Muscle of back (tissue), 3 donors: ENCODE measurements at regions not wholly inside any gene's neighbourhood (a gene's known extent, or its start where the extent isn't known, plus 50 kb on each side); places are given as distances from the start of the nearest gene placed in this dataset.
"Not testable (repeated sequence)": the region's sequence is repeated elsewhere in the genome, so short reads cannot be mapped to it uniquely, and the experiment has no call there.

Experiments used
- DNase-seq, 3 donors: peaks; one replicate each; pipeline versions ENCODE4 v3.0.0 to v3.0.0-alpha.2; 2013

DNA sequence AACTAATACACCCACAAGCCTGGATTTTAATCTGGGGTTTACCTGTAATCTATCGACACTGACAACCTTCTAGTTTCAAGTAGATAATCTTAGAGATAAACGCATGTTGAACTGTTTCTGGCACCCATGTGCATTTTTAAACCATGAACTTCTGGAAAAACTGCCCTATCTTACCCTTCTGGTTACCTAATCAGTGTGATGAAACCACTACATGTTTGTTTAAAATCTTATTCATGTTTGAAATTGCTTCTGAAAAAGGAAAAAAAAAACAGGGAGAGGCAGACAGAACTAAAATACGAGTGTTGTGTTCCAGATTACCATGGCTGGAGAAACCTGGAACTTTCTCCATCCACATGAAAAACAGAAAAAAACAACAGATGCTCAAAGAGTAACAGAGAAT is 139.3 kb downstream of the MID1IP1 start:
- DNase-seq, result no peak

DNA sequence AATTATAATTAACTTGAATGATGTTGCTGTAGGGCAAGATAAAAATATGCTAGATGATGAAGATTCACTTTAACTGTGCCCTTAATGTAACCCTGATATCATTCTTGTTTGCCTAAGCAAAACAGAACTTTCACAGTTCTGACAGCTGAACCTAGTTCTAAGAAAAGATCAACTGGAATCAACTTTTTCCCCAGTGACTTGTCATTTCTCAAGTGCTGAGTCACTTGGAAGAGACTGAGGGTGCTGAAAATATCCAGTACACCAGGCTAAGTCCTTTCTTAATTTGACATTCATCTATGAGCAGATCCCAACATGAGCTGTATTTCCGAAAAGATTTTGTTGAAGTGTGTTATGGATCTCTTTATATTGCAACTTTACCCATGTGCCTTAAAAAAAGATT is 140.4 kb downstream of the MID1IP1 start:
- DNase-seq, result no peak

DNA sequence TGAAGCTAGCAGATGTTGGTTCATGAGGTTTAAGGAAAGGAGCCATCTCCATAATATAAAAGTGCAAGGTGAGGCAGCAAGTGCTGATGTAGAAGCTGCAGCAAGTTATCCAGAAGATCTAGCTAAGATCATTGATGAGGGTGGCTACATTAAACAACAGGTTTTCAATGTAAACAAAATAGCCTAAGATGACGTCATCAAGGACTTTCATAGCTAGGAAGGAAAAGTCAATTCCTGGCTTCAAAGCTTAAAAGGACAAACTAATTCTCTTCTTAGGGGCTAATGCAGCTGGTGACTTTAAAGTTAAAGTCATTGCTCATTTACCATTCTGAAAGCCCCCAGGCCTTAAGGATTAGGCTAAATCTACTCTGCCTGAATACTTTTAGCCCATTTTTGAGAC is 141.9 kb downstream of the MID1IP1 start:
- DNase-seq, result no peak

DNA sequence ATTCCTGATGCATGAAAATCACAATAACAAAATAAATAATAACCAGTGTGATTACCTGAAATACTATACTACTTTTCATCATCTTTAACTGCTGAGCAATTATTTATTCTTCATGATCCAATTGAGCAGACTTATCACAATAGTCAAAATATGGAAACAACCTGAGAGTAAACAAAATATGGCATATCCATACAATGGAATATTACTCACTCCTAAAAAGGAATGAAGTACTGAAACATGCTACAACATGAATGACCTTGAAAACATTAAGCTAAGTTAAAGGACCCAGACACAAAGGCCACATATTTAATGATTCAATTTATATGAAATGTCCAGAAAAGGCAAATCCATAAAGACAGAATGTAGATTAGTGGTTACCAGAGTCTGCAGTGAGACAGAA is 146.8 kb downstream of the MID1IP1 start:
- DNase-seq, result no peak

DNA sequence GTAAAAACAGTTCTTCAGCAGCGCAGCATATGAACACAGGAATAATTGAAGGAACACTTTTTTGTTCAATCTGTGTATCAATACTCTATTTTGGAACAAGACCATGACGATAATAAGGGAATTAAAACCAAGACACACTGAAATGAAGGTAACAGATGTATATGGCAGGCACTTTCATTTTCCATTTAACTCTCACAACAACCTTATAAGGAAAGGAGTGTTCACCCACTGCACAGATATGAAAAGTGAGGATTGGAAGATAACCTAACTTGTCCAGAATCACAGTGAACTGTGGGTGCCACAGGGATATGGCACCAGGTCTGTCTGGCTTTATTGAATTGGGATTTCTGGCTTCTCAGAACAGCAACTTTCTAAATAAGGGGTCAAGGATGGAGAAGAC is 153.3 kb downstream of the MID1IP1 start:
- DNase-seq, result no peak

DNA sequence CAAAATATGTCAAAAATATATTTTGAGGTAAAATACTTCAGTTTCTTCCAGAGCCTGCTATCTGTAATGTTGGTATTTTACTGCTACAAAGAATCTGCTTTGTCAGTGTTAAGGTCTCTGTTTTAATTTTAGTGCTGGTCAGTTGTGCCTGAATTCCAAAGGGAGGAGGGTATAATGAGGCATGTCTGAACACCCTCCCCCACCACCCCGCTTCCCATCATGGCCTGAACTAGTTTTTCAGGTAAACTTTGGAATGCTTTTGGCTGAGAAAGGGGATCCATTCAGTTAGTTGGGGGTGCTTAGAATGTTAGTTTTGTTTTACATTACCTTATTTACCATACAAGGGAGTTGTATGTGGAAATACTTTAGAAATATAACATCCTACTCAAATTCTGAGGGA is 158.5 kb downstream of the MID1IP1 start:
- no peak for DNase-seq

DNA sequence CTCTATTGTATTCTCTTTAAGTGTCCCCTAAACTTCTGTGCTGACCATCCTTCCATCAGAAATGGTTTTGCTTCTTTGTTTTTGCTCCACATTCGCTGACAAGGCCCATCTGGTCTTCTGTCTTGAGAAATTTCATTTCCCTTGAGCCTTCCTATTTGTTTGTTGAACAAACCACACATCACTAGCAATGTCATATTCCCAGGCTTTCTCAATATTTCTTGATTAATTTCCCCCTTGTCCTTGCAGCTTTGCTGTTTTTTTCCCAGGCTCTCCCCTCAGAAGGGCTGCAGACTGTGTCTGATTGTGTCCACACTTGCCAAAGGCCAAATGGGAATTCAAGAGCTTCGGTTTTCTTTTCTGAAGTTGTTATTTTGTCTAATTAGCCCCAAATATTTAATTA is 158.9 kb downstream of the MID1IP1 start:
- peak in 1 of 3 donors; percentile 14 for DNase-seq

DNA sequence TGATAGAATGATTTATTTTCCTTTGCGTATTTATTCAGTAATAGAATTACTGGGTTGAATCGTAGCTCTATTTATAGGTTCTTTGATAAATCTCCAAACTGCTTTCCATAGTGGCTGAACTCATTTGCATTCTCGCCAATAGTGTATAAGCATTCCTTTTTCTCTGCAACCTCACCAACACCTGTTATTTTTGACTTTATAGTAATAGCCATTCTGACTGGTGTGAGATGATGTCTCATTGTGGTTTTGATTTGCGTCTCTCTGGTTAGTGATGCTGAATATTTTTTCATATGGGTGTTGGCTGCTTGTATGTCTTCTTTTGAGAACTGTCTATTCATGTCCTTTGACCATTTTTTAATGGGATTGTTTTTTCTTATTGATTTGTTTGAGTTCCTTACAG is 160.7 kb downstream of the MID1IP1 start:
- DNase-seq, result no peak

DNA sequence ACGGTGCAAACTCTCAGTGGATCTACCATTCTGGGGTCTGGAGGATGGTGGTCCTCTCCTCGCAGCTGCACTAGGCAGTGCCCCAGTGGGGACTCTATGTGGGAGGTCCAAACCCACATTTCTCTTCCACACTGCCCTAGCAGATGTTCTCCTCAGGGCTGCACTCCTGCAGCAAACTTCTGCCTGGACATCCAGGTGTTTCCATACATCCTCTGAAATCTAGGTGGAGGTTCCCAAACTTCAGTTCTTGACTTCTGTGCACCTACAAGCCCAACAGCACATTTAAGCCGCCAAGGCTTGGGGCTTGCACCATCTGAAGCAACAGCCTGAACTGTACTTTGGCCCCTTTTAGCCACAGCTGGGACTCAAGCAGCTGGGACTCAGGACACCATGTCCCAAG is 162.0 kb downstream of the MID1IP1 start:
- DNase-seq, result not testable (repeated sequence)

DNA sequence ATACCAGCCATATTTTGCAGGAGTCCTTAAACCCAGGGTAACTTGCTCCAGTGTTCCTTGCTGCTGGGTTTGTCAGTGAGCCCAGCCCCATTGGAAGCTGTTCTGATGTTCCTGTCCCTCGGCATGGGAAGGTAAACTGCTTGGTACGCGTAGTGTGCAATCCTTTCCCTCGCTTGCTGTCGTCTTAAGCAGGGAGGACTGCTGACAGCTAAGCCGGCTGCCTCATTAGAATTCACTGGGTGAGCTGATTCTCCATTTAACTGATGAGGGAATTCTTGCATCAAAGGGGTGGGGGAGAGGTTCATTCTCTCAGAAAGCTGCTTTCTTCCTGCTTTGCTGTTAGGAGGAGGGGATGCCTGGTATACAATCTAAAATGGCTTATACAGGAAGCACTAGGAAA is 164.6 kb downstream of the MID1IP1 start:
- DNase-seq, result no peak

DNA sequence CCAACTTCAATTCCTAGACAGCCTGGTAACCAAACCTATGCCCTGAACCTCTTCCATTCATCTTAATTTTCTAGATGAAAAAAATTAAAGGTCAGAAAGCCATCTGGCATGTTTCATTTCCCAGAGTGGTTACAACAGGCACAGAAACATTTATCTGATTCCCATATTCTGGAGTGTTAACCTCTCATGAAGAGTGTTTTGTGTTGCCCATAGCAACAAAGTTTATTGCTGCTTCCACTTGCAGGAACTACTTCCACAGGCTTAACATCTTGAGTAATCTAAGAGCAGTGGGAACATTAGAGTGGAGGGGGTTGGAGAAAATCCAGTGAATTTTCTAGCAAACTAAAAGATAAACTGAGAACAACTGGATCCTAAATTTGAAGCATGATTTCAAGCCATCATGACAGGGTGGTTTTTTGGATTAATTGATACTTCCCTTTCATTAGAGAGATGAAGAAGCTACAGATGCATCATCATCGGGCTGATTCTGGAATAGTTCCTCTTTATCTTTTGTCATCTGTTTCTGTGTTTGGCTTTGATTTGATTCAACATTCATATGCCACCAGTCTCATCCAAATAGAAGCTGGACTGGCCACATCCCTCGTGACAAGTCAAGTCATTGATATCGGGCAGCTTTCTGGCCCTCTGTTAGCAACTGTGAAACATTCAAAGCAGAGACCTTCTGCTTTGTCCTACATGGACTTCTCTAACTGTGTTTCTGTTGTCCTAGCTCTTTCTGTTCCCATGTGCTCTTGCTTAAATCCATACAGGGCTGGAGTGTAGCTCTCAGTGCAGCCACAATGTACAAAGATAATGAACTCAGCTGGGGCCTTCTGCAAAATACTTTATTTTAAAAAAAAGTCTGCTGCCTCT is 167.3 kb downstream of the MID1IP1 start:
- DNase-seq, result peak in 2 of 3 donors; percentile 21 to 53

DNA sequence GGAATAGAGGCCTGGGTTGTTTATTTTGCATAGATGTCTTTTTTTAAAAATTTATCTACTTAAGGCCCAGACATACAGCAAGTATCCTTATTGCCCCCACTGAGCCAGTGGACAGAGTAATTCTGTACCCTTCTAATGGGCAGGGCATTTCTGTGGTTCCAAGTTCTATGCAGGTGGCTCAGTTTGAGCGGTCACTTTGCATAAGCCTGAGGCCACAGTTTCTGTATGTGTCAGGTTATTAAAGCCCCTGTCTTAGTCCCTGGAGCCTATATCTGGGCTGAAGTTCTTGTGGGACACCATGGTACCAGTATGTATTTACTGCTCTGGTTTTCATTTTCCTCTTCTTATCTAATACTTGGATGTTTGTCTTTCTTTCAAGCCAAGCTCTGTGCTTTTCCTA is 168.8 kb downstream of the MID1IP1 start:
- DNase-seq, result no peak

DNA sequence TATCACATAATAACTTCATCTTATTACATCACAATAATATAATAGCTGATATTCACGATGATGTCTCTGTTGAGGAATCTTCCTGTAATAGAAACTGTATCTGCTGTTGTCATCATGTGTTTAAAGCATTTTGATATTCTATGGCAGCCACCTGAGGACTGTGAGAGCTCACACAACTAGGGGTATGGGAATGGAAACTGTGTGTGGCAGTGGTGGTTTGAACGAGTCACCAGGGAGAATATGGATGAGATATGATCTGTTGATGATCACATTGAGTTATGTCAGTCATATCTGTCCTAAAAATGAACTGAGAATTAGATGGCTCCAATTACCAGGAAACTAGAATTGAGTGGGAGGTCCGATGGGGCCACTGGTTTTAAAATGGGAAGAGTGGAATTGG is 169.6 kb downstream of the MID1IP1 start:
- no peak for DNase-seq

DNA sequence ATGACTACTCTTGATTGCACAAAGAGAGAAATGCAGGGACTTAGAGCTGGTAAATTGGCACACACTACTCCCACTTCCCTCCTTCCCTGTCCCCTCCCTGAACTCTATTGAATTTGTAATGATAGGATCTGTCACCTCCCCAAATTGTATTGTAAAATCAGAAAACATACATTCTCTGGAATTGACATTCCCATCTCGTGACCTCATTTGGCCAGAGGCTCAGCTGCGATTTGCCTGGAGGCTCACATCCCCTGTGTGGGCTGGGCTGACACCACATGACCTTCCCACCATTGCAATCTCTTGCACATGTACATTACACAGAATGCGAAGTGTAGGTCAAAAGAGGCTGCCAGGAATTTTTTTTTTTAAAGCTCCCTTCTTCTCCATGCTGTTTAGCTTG is 172.1 kb downstream of the MID1IP1 start:
- DNase-seq, result peak; percentile 22 to 66 (median 47)

DNA sequence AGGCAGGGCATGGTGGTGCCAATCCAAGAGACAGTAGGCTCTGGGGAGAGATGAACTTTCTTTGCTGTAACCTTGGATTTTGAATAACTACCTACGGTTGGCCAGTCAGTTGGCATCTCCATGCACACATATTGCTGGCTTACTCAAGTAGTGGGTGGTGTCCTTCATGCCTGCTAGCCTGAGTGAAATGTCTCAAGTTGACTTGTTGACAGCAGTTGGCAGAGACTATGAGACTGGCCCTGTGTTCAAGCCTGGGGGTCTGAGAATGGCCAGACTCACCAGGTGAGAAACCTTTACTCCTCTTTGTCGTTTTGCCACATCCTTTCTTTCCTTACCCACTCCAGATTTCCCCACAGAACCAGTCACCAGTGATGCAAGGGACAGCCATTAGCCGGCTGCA is 173.3 kb downstream of the MID1IP1 start:
- no peak for DNase-seq

DNA sequence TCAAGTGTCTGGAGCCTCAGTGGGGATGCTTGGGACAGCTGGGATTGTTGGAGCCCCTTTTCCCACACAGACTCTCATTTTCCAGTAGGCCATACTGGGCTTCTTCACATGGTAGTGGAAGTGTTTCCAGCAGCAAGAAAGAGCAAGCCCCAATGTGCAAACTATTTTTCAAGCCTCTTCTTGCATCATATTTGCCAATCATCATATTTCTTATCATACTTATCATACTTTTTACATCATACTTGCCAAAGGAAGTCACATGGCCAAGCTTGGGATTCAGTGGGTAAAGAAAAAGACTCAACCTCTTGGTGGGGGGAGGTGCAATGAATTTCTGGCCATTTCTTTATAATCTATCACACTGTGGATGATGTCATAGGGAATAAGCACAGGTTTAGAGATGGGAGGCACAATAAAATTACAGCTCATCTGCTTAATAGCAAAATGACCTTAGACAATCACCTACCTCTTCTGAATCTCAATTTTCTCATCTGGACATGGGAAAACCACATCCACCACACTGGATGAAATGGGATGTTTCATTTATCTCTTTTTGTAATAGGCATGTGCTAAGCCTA is 174.2 kb downstream of the MID1IP1 start:
- DNase-seq, result no peak

DNA sequence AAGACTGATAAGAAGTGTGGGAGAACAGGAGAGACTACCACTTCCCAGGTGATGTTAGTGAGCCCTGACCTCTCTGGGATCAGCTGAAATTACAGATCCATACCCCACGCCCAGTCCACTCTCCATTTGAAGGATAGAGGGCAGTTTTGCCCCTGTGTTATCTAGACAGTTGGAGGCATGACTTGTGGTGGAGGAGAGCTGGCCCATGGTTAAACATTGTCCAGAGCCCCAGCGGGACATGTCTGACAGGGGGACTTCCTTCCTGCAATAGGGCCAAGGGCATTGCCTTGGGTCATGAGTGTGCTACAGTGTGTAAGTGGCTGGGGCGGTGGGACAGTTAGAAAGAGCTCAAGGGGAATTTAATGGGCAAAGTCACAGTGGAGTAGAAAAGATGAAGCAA is 181.1 kb downstream of the MID1IP1 start:
- no peak for DNase-seq

DNA sequence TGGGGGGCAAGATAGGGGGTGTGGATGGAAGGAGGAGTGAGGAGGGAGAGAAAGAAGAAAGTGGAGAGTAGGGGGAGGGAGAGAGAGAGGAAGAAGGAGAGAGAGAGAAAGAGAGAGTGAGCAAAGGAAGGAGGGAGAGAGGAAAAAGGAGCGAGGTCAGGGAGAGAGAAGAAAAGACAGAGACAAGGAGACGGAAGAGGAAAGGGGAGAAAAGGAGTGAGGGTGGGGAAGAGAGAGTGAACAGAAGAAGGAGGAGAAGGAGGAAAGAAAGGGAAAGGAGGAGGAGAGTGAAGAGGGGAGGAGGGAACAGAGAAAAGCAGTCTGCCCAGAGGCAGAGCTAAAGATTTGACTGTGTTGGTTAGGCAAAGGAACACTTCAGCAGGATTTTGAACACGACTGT is 181.6 kb downstream of the MID1IP1 start:
- no peak for DNase-seq

DNA sequence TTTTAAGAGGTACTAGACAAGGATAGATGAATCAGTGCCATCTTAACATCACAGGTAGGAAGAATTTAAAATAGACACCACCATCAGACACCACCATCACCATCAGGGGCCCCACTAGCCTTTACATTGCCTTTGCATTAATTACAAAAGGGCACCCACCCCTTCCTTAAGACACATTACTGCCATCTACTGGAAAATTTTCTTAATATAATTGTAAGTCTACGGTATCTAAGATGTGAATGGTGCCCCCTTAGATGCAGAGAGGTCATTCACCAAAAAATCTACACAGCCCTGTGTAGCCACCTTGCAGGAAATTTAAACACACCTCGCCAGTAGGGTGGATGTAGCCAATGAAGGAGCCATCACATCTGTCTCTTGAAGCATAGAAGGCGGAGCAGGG is 184.1 kb downstream of the MID1IP1 start:
- DNase-seq, result no peak

DNA sequence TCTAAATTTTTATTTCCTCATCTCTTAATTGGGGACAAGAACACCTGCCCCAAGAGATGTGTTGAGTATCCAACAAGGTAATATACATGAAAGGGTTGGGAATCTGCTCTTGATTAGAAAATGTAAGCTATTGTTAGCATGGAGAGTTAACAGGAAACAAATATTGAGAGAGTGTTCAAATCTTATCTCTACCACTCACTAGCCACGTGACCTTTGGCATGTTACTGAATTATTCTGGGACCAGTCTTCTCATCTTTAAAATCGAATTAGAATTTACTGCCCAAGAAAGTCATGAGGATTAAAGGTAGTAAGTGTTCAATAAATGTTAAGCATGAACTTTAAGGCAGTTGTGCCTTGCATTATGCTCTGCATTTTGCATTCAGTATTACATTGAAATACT is 184.7 kb downstream of the MID1IP1 start:
- no peak for DNase-seq

DNA sequence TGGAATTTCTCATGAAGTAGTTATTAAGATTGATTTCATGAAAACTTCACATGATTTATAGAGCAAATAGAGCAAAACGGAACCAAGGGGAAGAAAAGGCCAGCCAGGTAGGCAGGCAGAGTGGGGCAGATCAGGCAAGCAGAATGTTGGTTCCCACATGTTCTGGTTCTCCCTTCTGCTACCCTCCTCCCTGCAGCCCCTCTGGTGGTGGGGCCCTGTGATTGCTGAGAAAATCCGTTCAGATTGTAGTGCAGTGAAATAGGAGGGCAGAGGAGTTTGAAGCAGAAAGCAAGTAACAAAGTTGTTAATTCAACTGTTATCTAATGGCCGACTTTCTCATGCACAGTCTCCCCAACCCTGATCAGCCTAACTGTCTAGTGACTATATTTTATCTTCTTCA is 185.3 kb downstream of the MID1IP1 start:
- DNase-seq, result no peak

DNA sequence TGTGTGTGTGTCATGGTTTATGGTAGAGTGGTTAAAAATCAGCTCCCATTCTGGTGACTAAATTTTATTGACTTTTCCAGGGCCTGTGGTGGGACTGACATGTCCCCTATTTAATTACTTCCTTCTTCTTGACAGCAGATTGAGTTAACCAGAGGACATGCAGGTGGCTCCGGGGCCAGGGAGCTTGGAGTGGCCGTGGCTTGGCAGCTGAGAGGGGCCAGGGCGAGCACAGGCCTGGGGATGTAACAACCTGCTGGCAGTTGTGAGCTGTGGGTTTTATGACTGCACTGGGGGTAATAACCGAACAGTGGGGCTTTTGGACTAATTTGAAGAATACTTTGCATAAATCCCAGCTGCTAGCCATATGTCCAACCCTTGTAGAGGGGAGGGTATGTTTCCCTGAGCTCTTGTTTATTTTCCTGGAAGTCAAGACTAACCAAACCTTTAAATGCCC is 186.0 kb downstream of the MID1IP1 start:
- no peak for DNase-seq

DNA sequence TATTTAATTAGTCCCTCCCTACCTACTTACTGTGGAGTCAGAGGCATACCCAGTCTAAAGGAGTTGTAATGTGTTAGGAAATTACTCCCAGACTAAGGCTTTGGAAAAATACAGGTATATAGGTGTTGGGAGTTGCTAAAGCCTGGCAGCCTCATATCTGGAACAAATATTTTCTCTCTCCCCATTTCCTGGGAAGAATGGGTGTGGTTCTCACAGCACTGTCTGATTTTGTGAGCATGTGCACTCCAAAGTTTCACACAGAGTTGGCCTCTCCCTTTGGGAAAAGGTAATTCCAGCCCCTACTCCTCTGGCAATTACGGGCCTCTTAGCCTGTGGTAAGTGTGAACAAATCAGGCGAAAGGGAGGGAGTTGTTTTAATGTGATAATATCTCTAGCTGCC is 187.0 kb downstream of the MID1IP1 start:
- DNase-seq, result no peak

DNA sequence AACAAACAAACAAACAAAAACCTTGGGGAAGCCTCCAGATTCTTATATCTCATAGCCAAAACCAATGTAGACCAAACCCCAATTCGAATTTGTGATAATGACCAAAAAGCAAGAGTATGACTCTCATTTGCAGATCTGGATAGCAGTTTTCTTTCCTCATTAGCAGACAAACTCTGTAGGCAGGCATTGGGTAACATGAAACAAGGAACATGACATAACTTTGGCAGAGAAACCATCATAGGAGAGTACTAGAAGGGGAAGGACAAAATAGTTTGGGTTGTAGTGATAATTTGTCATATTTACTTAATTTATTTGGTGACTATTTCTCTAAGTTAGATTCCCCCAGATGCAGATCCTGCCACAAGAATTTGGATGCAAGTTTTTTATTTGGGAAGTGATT is 187.8 kb downstream of the MID1IP1 start:
- no peak for DNase-seq
